ENCODE measurements at regions not wholly inside any gene's neighbourhood (a gene's known extent, or its start where the extent isn't known, plus 50 kb on each side); places are given as distances from the start of the nearest gene placed in this dataset.

- H3K14ac ChIP-seq (replicated peaks; ENCODE audit: low read depth, low read length): no peak overlapping the region
- in situ Hi-C loops (cut with MboI; ENCODE audit: low sequenced_read_pairs) (no loop called here), dilution Hi-C loops (cut with HindIII; ENCODE audit: low sequenced_read_pairs, unreplicated experiment) (no loop called here)
Measured at GRCh38 chr12:30364822-30365221, 330.8 kb downstream of the IPO8 start.

More at GRCh38 chr12:30364822-30365221, 330.8 kb downstream of the IPO8 start:
- no peaks in the 10 kb centered on the region for H4K20me1 ChIP-seq (ENCODE audit: insufficient read depth, low read length)
- H2BK5ac ChIP-seq (ENCODE audit: low read depth, low read length, poor library complexity, severe bottlenecking): no peak overlapping the region
- no peaks in the 10 kb centered on the region for H3K9me3 ChIP-seq (ENCODE audit: control insufficient read depth, insufficient read depth, low read length)
- no peaks in the 10 kb centered on the region for H3K36me3 ChIP-seq (ENCODE audit: control insufficient read depth, insufficient read depth, low read length)
- H3K9ac ChIP-seq (ENCODE audit: low read depth, low read length): no peak overlapping the region
- no peak overlapping the region for H3K23ac ChIP-seq (ENCODE audit: low read depth, low read length)
- ChIA-PET CTCF (no interaction called here), POLR2A (ENCODE audit: unreplicated experiment) (no interaction called here)
- intact Hi-C loops (cut with micrococcal nuclease): no loop called here
- no peak overlapping the region for H2BK120ac ChIP-seq (ENCODE audit: low read depth, low read length)
- H3K27me3 ChIP-seq (ENCODE audit: control insufficient read depth, insufficient read depth, low read length): no peaks in the 10 kb centered on the region
- no peak overlapping the region for H2AFZ ChIP-seq (replicated peaks; ENCODE audit: low read length, poor library complexity)
- H4K5ac ChIP-seq (ENCODE audit: low read depth, low read length): no peak overlapping the region
- no peak overlapping the region for H3K27ac ChIP-seq (ENCODE audit: insufficient read depth, low read length)
- H4K8ac ChIP-seq (ENCODE audit: low read depth in 2 of 2, low read length in 2 of 2): no peak overlapping the region
- no peak overlapping the region for H3K4me2 ChIP-seq (ENCODE audit: low read depth, low read length)
- H3K56ac ChIP-seq (ENCODE audit: extremely low read depth, insufficient read depth, low read length): no peak overlapping the region
- no peak overlapping the region for H3K4me3 ChIP-seq (ENCODE audit: insufficient read depth, low read depth, low read length)
- no peak overlapping the region for H4K91ac ChIP-seq (ENCODE audit: insufficient read depth, low read depth, low read length)
- no peak for TF ChIP-seq RAD21 (IDR thresholded peaks at IDR 0.05; ENCODE audit: low read length)
- TF ChIP-seq NFE2L2 (IDR thresholded peaks at IDR 0.05; ENCODE audit: low read depth, low read length): no peak
- no peak for TF ChIP-seq MAFK (IDR thresholded peaks at IDR 0.05; ENCODE audit: low read depth, low read length)
- H3K4me1 ChIP-seq (ENCODE audit: control insufficient read depth, insufficient read depth, low read length): no peaks in the 10 kb centered on the region
- no peak for DNase-seq
- H3K9me1 ChIP-seq (ENCODE audit: insufficient read depth, low read length): no peaks in the 10 kb centered on the region
- no peak overlapping the region for H3K4ac ChIP-seq (ENCODE audit: low read depth, low read length)
- no peaks in the 10 kb centered on the region for H3K79me1 ChIP-seq (ENCODE audit: low read depth in 1 of 2, low read length in 2 of 2)
- no peak overlapping the region for H2AK9ac ChIP-seq (replicated peaks; ENCODE audit: low read depth, low read length, poor library complexity)
- no peak overlapping the region for H2BK20ac ChIP-seq (ENCODE audit: low read depth, low read length)
- H2BK15ac ChIP-seq (ENCODE audit: low read depth, low read length): no peak overlapping the region
- no peak overlapping the region for H2AK5ac ChIP-seq (ENCODE audit: low read depth, low read length)
- no peak overlapping the region for H3K18ac ChIP-seq (ENCODE audit: low read depth, low read length)
- no TSS peak for BruUV-seq (replicated peaks)
- ATAC-seq (ENCODE audit: low read depth): no peak
